GM18505 (cell line): ENCODE measurements at regions not wholly inside any gene's neighbourhood (a gene's known extent, or its start where the extent isn't known, plus 50 kb on each side); places are given as distances from the start of the nearest gene placed in this dataset.

Experiments
- ATAC-seq: cut with Tn5 transposase; IDR thresholded peaks from one replicate; pipeline ENCODE4 v1.9.1; 2021; ENCODE audit not compliant: unreplicated experiment
- POLR2A ChIP-seq: IDR thresholded peaks from 4 replicates; pipeline ENCODE4 v1.6.1; 2011; ENCODE audit warnings: borderline replicate concordance; ENCODE audit not compliant: insufficient read depth, insufficient read length; ENCODE audit errors: extremely low read depth

DNA sequence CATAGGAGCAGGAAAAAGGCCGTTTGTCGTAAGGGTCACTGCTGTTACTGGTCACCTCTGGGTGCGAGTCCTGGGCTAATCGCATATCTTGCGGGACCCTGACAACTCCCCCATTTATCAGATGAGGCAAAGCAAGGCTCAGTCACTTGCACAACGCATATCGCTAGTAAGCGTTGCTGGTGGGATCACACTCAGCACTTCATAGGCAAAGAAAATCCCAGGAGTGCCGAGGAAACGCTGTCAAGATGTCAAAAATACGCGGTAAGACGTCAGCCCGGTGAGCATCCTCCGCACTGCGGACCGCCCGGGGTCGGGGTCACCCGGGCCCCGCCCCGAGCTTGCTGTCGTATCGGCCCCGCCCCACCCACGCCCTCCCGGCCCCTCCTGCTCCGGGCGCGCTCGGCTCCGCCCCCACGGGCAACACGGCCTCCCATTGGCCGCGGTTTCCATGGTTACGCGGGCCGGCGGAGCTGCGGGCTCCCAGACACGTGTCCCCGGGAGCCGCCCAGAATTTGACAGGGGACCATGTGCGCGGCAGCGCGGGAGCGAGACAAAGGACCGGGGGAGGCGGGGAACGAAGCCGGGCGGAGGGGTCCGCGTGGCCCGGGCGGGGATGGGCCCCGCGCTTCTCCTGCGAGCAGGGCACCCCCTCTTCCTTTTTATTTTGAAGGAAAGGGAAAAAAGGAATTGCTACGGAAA is 80.2 kb upstream of the IER5L start:
- no peak for ATAC-seq
- TF ChIP-seq POLR2A = no peak

DNA sequence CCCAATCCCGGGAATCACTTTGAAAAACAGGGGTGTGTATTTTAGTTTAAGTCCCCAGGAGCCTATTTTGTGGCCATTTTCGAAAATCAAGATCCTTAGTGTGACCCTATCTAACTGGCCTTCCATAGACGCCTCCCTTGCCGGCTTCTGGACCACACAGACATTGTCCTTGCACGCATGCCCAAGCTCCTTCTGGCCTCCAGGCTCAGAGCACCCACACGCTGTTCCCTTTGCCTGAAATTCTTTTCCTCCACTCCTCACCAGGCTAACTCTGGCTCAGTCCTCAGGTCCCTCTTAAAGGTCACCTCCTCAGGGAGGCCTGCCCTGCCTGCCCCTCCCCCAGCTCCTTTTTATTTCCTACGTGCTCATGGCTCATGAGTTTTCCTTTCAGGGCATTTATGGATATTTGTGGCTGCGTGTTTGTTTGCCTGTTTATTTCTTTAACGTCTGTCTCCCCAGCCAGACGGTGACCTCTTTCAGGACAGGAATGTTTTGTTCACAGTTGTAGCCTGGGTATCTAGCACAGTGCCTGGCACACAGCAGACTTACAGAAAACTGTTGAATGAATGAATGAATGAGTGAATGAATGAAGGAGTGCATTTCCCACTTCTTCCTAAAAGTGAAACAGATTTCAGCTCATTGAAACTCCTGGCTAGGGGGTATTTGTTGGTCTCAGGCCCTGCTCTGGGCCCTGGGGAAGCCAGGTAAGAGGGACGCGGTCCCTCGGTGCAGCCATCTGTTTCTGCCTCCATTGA is 79.1 kb upstream of the IER5L start:
- ATAC-seq = no peak
- TF ChIP-seq POLR2A = no peak

GRCh38 chr9:129254566-129255287 is 76.7 kb upstream of the IER5L start:
- no peak for ATAC-seq
- no peak for TF ChIP-seq POLR2A

GRCh38 chr9:129253803-129254381 is 75.8 kb upstream of the IER5L start:
- no peak for ATAC-seq
- no peak for TF ChIP-seq POLR2A

DNA sequence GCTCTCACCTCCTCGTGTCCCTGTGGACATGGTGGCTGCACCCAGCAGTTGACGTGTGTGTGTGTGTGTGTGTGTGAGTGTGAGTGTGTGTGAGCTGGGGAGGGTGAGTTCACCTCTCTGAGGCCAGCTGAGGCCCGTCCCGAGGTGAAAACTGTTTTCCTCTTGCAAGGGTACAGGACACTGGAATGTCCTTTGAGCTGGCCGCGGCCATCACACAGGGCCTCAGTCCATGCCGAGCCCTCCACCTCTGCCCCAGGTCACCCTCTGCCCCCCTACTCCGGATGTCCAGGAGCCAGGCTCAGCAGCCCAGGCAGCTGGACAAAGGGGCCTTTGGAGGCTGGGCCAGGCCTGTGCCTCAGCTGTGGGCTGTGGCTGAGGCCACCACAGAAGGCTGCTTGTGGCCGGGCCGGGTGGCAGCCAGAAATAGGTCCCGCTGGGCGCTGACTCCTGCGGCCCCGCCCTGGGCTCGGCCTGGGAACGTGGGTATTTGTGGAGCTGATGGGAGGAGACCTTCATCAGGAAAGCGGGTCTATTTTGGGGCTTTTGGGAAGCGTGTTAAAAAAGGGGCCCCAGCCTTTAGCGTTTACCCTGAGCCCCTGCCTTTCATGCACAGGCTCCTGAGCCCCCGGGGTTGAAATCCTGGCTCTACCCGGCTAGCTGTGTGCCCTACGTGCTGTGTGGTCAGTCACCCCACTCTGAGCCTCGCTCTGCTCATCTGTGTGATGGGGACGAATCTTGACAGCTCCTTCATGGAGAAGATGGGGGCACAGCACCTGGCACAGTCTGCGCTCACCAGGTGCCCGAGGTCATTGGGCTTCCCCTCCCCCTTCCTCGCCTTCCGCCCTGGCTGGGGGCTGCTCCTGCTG is 75.1 kb upstream of the IER5L start:
- TF ChIP-seq POLR2A = no peak
- no peak for ATAC-seq

DNA sequence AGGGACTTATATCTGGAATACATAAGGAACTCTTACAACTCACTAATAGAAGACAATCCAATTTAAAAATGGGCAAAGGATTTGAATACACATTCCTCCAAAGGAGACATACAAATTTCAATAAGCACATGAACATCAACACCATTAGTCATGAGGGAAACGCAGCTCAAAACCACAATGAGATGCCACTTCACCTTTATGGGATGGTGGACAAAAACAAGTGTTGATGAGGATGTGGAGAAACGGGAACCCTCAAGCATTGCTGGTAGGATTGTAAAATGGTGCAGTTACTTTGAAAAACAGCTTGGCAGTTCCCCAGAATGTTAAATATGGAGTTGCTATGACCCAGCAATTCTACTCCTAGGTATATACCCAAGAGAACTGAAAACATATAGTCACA is 72.7 kb upstream of the IER5L start:
- TF ChIP-seq POLR2A = no peak
- ATAC-seq = no peak

- TF ChIP-seq POLR2A = no peak
- no peak for ATAC-seq
Observed at GRCh38 chr9:129247285-129248153, 69.5 kb upstream of the IER5L start.

DNA sequence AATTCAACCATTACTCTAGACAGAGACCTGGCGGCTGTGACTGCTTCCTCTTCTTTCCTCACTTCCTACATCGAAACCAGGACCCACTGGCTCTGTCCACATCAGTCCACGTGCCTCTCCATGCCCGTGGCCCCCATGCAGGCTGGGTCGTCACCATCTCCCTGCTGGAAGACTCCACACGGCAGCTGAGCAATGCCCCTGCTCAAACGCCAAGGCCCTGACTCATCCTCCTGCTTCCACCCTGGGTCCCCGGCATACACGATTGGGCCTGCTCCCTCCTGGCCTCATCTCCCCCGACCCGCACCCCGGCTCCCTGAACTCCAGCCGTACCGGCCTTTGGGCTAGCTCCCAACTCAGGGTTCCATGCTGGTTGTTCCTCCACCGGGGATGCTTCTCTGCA is 67.2 kb upstream of the IER5L start:
- no peak for TF ChIP-seq POLR2A
- ATAC-seq = no peak

DNA sequence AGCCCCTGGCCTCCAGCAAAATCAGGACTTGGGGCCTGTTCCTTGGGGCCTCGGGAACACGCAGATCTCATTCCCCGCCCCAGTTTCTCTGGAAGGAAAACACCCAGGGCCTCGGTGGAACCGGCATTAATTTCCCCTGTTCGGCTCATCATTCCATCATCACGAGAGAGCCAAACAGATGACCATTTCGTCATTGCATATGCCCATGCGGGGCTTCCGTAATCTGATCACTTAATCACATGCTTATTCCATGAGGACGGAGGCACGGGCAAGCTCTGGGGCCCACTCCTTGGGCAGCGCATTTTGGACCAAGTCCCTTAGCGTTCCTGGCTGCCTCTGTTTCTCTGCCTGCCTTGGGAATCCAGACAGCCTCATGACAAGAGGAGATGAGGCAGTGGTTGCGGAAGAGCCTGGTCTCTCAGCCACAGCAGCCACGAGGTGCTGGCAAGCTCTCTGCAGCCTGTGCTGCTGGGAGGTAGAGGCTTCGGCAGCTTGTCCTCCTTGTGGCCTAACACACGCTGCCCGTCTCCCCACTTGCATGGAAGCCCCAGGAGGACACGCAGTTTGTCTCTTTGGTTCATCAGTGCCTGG is 65.0 kb upstream of the IER5L start:
- ATAC-seq = no peak
- no peak for TF ChIP-seq POLR2A

- no peak for ATAC-seq
- no peak for TF ChIP-seq POLR2A
Observed at GRCh38 chr9:129242191-129242941, 64.3 kb upstream of the IER5L start.

- no peak for TF ChIP-seq POLR2A
- ATAC-seq = no peak
Observed at GRCh38 chr9:129241725-129242124, 63.7 kb upstream of the IER5L start.
